HK-2 (cell line): ENCODE measurements at regions not wholly inside any gene's neighbourhood (a gene's known extent, or its start where the extent isn't known, plus 50 kb on each side); places are given as distances from the start of the nearest gene placed in this dataset.

ENCODE experiments used
- DNase-seq: peaks from one replicate; pipeline ENCODE4 v3.0.0-alpha.2; 2018; ENCODE audit not compliant: unreplicated experiment

- DNase-seq, result no peak
Measured at GRCh38 chr7:25859412-25860274, 292.4 kb upstream of the NFE2L3 start.

DNA sequence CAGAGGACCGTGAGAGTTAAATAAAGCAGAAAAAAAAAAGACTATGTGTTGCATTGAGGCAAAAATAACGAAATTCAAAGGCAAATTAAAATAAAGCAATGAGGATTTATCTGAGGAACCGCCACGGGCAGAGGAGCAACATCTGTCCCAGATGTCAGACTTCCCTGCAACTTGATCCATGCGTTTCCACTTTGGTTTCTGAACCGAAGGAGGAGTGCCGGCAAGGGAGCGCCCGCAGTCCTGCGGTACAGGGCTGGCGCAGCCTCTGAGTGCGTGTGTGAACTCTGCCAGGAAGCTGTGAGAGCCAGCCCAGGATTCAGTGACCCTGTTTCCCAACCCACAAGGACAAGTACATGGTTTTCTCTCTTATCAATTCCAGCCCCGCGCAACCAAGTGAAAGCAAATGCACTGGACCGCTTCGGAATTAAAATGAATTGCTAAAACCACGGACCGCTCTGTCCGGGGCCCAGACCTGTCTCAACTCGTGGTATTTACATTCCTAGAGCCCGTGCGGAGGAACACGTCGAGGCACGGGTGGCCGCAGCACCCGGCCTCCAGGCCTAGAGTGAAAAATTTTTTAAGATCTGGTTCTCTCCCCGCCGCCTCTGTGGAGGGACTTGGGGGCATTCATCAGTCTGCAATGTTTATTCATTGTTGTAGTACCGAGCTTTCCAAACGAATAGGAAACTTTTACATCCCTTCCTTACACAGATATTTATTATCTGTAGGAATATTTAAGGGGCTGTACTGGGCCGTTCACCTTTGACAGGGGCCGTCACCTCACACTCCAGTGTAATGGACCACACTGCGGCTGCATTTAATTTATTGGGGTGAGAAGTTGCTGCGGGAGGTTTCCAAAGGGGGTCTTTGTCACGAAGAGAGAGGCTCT lies 291.5 kb upstream of the NFE2L3 start:
- DNase-seq, result no peak

- no peak for DNase-seq
Measured at GRCh38 chr7:25861164-25861496, 290.9 kb upstream of the NFE2L3 start.

DNA sequence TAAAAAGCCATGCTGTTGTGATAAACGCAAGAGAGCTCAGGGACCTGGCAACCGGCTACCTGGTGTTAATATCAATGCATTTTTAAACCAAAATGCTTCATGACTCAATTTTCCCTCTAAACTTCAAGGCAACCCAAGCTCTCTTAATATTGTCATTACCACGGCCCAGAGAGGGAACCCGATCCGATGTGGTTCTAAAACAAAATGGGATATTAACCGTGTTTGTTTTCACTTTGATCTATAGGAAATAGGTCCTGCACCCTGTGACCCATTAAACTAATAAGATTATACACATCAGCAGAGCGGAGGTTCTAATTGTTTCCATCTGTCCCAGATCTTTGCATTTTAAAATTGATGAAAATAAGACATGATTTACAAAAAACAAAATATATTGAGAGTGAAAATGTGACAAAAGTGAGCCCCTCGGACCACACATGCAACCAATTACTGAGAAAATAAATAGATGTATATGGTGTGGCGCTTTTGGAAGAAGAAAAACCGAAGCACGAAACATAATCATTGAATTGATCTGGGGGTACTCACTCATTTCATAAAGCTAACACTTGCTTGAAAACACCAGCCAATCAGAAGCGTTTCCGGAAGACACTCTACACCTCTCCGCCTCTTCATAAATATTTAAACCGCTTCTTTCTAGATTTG lies 290.3 kb upstream of the NFE2L3 start:
- no peak for DNase-seq

DNA sequence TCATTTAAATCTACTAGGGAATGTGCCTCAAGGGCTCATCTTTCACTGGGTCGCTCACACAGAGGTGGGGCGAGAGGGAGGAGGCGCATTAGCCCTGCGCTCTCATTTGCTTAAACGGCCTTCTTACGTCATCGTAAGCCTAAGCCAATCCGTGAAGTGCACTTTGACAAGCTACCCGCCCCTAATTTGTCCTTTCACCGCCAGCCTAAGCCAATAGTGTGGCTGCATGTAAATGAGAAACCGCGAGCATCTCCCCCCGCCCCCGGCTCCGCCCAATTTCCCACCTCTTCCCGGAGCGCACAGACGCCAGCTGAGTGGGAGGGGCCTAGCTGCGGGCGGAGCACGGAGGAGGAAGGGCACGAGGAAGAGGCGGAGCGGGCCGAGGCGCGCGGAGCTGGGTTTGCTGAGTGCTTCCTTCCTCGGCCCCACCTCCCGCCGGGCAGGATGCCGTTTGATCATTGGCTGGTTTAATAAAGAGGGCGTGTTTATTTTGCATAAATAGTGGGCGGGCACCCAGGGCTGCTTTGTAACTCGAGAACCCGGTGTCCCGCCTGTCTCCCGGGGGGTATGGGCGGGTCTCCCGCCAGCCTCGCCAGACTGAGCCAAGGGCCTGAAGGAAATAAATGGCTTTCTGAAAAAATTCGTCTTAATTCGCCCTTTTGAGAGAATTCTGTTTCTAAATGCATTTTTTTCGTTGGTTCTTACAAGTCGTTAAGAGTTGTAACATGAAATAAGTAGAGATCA lies 289.6 kb upstream of the NFE2L3 start:
- peak; percentile 100 for DNase-seq

- DNase-seq, result no peak
Measured at GRCh38 chr7:25863005-25863728, 288.8 kb upstream of the NFE2L3 start.

- DNase-seq, result no peak
Measured at GRCh38 chr7:25863729-25864110, 288.3 kb upstream of the NFE2L3 start.

GRCh38 chr7:25864511-25864910 lies 287.5 kb upstream of the NFE2L3 start:
- DNase-seq, result no peak

DNA sequence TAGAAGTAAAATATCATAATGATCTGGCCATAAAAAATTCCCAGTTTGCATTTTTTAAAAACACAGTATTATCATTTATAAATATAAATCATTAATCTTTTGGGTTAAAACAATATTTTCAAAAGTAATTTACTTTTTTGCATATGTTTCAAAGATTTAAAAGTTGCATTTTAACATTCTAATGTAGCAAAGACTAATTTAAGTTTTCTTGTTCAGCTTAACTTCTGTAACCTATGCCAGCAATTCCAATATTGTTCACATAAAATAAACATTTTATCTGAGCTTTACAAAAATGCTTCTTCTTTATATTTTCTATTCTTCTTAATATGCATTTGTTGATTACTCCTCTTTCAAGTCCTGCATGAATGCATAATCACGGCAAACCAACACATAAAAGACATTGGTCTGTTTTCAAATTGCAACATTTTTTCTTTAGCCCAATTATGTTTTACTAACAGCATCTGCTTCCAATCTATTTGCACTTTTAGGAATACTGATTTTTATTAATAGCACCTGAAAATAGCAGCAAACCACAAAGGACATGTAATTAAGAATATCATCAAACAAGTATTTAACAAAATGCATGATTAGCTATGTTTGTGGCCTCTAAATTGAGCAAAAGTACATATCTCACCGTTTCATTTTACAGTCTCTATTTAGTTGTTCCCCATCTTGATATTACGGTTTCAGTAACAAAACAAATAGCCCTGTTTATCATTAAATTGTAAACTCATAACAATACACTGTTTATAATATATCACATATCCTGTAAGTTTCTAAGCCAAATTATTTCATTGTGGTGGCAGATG lies 286.9 kb upstream of the NFE2L3 start:
- no peak for DNase-seq

GRCh38 chr7:25868509-25868908 lies 283.5 kb upstream of the NFE2L3 start:
- no peak for DNase-seq

- DNase-seq, result no peak
Measured at GRCh38 chr7:25870574-25870973, 281.4 kb upstream of the NFE2L3 start.

- DNase-seq, result no peak
Measured at GRCh38 chr7:25876092-25876491, 275.9 kb upstream of the NFE2L3 start.

DNA sequence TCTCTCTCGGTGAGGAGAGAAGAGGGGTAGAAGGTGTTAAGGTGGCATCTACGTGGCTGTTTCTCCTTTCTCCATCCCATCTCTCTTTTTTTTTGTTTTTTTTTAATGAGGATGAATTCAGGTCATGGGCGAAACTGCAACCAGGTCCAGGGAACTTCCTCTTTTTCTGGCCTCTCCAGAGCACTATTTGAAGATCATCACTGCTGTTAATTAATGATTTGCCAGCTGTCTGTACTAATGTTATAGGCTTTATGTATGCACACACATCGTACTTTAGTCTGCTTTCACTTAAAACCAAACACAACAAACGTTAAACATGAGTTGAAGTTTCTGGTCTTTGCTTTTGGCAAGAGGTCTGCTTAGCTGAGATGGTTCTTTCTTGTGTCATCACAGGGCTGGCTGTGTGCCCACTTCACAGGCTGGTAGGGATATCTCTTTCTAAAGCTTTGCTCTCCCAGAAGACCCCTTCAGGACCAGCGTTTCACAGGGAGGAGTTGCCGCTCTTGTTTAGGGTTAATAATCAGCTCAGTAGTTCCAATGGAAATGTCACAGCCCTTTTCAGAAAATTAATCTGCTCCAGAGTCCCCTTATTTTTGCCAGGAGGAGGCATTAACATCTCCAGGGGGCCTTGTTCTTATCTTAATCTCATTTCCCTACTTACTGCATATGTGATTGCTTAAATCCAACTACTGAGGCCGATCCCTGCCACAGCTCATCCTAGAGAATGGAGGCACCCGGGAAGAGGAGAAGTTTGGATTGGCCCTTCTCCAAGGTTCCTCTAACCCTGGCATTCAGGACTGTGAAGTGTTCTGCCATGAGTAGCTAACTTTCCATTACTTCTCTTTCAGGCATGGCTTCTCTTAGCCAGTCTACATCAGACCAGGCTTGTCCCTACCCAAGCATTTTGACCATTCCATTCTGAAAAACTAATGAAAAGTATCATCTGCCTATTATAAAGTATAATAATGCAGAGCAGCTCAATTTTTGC lies 273.9 kb upstream of the NFE2L3 start:
- no peak for DNase-seq

- DNase-seq, result no peak
Measured at GRCh38 chr7:25879799-25880198, 272.2 kb upstream of the NFE2L3 start.

GRCh38 chr7:25881317-25882037 lies 270.5 kb upstream of the NFE2L3 start:
- no peak for DNase-seq

- DNase-seq, result no peak
Measured at GRCh38 chr7:25882151-25882773, 269.7 kb upstream of the NFE2L3 start.

DNA sequence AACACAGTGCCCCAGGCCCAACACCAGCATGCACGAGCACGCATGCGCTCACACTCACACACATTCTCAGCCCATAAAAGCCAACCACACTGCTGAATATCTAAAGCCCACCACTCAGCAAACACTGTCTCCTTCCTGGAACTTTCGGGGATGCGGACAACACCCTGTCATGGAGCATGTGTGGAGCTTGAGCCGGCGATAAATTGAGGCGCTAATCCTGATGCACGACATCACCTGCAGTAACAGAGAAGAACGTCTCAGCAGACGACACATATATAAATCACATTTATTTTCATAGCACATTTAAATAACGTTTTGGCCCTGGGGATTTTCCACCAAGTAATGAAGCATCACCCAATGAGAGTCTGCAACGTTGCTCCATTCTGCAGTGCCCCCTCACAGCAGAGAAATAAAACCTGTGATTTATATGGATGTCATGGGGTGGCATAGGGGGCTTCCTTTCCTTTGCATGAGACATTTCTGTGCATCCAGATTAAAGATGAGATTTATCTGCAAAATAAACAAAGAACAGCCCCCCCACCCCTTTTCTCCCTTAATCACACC lies 267.7 kb upstream of the NFE2L3 start:
- no peak for DNase-seq
